SK-N-SH (cell line): ENCODE measurements at regions not wholly inside any gene's neighbourhood (a gene's known extent, or its start where the extent isn't known, plus 50 kb on each side); places are given as distances from the start of the nearest gene placed in this dataset.

Source experiments
- CTCF ChIA-PET: fragments of 300-600, 350-600 bp; formaldehyde crosslinking; extraction: SDS; loops from one replicate; lab custom pipeline; 2021; lab: Yijun Ruan, JAX
- POLR2A ChIA-PET: fragments of 350-600 bp; sonication (Branson Sonifier 250); formaldehyde crosslinking; extraction: SDS; loops from one replicate; lab custom pipeline; 2020; ENCODE audit warnings: antibody characterized with exemption, inconsistent platforms; lab: Yijun Ruan, JAX
- DNase-seq: peaks from one replicate; pipeline ENCODE4 v3.0.0; 2012
- H2AFZ ChIP-seq: fragments of 200-600 bp; sonication (generic); 2 replicates; pipeline ENCODE4 v1.8.1; 2016; ENCODE audit warnings: antibody characterized with exemption, mild to moderate bottlenecking, low read depth
- H3F3A ChIP-seq: fragments of 200-600 bp; sonication (generic); replicated peaks from 2 replicates; pipeline ENCODE3; 2016; ENCODE audit warnings: antibody characterized with exemption, mild to moderate bottlenecking; ENCODE audit not compliant: insufficient read depth
- H3K27ac ChIP-seq, 2 experiments: fragments of 200-500 bp in 1 of 2; fragments of 200-600 bp in 1 of 2; sonication (Bioruptor generic) in 1 of 2; sonication (generic), shearing (Covaris generic) in 1 of 2; 2 replicates each; pipeline versions ENCODE4 v1.5.1 to v1.6.1; 2014 to 2016; ENCODE audit warnings: low read depth in 2 of 2, inconsistent platforms in 1 of 2, low read length in 1 of 2, mild to moderate bottlenecking in 1 of 2, mixed read lengths in 1 of 2
- H3K27me3 ChIP-seq: fragments of 200-600 bp; sonication (generic), shearing (Covaris generic); 2 replicates; pipeline ENCODE4 v1.6.1; 2016; ENCODE audit warnings: mixed run types; ENCODE audit not compliant: insufficient read depth
- H3K36me3 ChIP-seq, 2 experiments: fragments of 200-500 bp in 1 of 2; fragments of 200-600 bp in 1 of 2; sonication (Bioruptor generic) in 1 of 2; sonication (generic) in 1 of 2; replicated peaks in 1 of 2; 2 replicates each; pipeline versions ENCODE3 to v1.5.1; 2014 to 2016; ENCODE audit warnings: low read length in 1 of 2, mild to moderate bottlenecking in 1 of 2; ENCODE audit not compliant: insufficient read depth in 2 of 2, control insufficient read depth in 1 of 2
- H3K4me1 ChIP-seq, 2 experiments: fragments of 200-500 bp in 1 of 2; fragments of 200-600 bp in 1 of 2; sonication (Bioruptor generic) in 1 of 2; sonication (generic), shearing (Covaris generic) in 1 of 2; 2 replicates each; pipeline versions ENCODE4 v1.5.1 to v1.6.1; 2014 to 2016; ENCODE audit warnings: low read depth in 1 of 2, low read length in 1 of 2, mixed run types in 1 of 2; ENCODE audit not compliant: insufficient read depth in 2 of 2, control insufficient read depth in 1 of 2
- H3K4me2 ChIP-seq: fragments of 200-600 bp; sonication (generic), shearing (Covaris generic); 2 replicates; pipeline ENCODE4 v1.6.1; 2017; ENCODE audit warnings: mixed run types
- H3K4me3 ChIP-seq, 2 experiments: fragments of 200-500 bp in 1 of 2; fragments of 200-600 bp in 1 of 2; sonication (Bioruptor generic) in 1 of 2; sonication (generic), shearing (Covaris generic) in 1 of 2; 2 replicates each; pipeline versions ENCODE4 v1.5.1 to v1.8.1; 2014 to 2016; ENCODE audit warnings: low read depth in 2 of 2, inconsistent platforms in 1 of 2, low read length in 1 of 2, mild to moderate bottlenecking in 1 of 2, mixed read lengths in 1 of 2, moderate library complexity in 1 of 2
- H3K79me2 ChIP-seq: fragments of 200-600 bp; sonication (generic); 2 replicates; pipeline ENCODE4 v1.8.1; 2017; ENCODE audit warnings: mild to moderate bottlenecking; ENCODE audit not compliant: insufficient read depth
- H3K9ac ChIP-seq: fragments of 200-600 bp; sonication (generic); 2 replicates; pipeline ENCODE4 v1.6.1; 2017; ENCODE audit warnings: mixed run types
- H3K9me2 ChIP-seq: fragments of 200-600 bp; sonication (generic); 2 replicates; pipeline ENCODE4 v1.6.1; 2017; ENCODE audit warnings: mixed run types
- H3K9me3 ChIP-seq: fragments of 200-600 bp; sonication (generic); 2 replicates; pipeline ENCODE4 v1.6.1; 2017; ENCODE audit warnings: mixed run types, mild to moderate bottlenecking, moderate library complexity
- H4K20me1 ChIP-seq: fragments of 200-600 bp; sonication (generic); 2 replicates; pipeline ENCODE4 v1.6.1; 2017; ENCODE audit warnings: mild to moderate bottlenecking, mixed run types; ENCODE audit not compliant: insufficient read depth
- EP300 ChIP-seq, 2 experiments: IDR thresholded peaks; 2 replicates each; pipeline versions ENCODE4 v1.4.0 to v1.6.1; 2012; ENCODE audit warnings: borderline replicate concordance in 1 of 2, low read depth in 1 of 2, low read length in 1 of 2
- GABPA ChIP-seq: IDR thresholded peaks from 2 replicates; pipeline ENCODE4 v1.4.0; 2012; ENCODE audit warnings: low read depth, mild to moderate bottlenecking
- JUND ChIP-seq: IDR thresholded peaks from 2 replicates; pipeline ENCODE4 v1.4.0; 2012
- MEF2A ChIP-seq: IDR thresholded peaks from 2 replicates; pipeline ENCODE4 v1.4.0; 2012; ENCODE audit warnings: low read depth, borderline replicate concordance
- NFIC ChIP-seq: IDR thresholded peaks from 2 replicates; pipeline ENCODE4 v1.4.0; 2012; ENCODE audit warnings: borderline replicate concordance
- NRF1 ChIP-seq: IDR thresholded peaks from 2 replicates; pipeline ENCODE4 v1.6.1; 2012; ENCODE audit warnings: low read depth, mild to moderate bottlenecking, low read length
- PBX3 ChIP-seq: IDR thresholded peaks from 2 replicates; pipeline ENCODE4; 2012
- POLR2AphosphoS5 ChIP-seq: IDR thresholded peaks from 2 replicates; pipeline ENCODE4 v1.6.1; 2012; ENCODE audit warnings: low read depth, low read length
- RAD21 ChIP-seq: IDR thresholded peaks from 2 replicates; pipeline ENCODE4 v1.6.1; 2012; ENCODE audit warnings: mild to moderate bottlenecking, low read length
- REST ChIP-seq: IDR thresholded peaks from 2 replicates; pipeline ENCODE4 v1.6.1; 2012; ENCODE audit warnings: mild to moderate bottlenecking, low read depth, low read length, moderate library complexity
- RXRA ChIP-seq: IDR thresholded peaks from 2 replicates; pipeline ENCODE4 v1.4.0; 2012; ENCODE audit warnings: low read depth, mild to moderate bottlenecking, borderline replicate concordance
- SMC3 ChIP-seq: IDR thresholded peaks from 2 replicates; pipeline ENCODE4 v1.6.1; 2012; ENCODE audit warnings: low read depth, low read length, improper control_type of control experiment
- TAF1 ChIP-seq: IDR thresholded peaks from 2 replicates; pipeline ENCODE4 v1.6.1; 2012; ENCODE audit warnings: low read depth, mild to moderate bottlenecking, low read length, moderate library complexity, borderline replicate concordance
- TCF12 ChIP-seq: IDR thresholded peaks from 2 replicates; pipeline ENCODE4 v1.4.0; 2012
- TEAD4 ChIP-seq: IDR thresholded peaks from 2 replicates; pipeline ENCODE4 v1.4.0; 2012; ENCODE audit warnings: mild to moderate bottlenecking, borderline replicate concordance; ENCODE audit not compliant: insufficient read depth
- WGBS: methylation state at CpG from one replicate; pipeline ENCODE4 v1.1.6; 2017; ENCODE audit warnings: low lambda C conversion rate; 5-methylcytosine and 5-hydroxymethylcytosine counted together
- TF ChIP-seq, protein P1 (sequence below): IDR thresholded peaks from 2 replicates; pipeline ENCODE4 v1.4.0; 2012; ENCODE audit warnings: low read depth, borderline replicate concordance
- TF ChIP-seq, protein P2 (sequence below): fragments of 200-600 bp; sonication (generic); IDR thresholded peaks from 2 replicates; pipeline ENCODE4 v1.6.1; 2017; ENCODE audit warnings: antibody characterized with exemption, mild to moderate bottlenecking, moderate library complexity

- peaks cover 0 to 15% of the 10 kb centered on the region in 2 experiments; a peak in 3 of 4 replicates for H3K4me1 ChIP-seq
- ChIA-PET CTCF (no interaction called here), POLR2A (no interaction called here)
- H3K27ac ChIP-seq: no peak overlapping the region
- TF ChIP-seq MEF2A: no peak
- no peak for TF ChIP-seq RXRA
- 0 out of 4 replicates have a peak overlapping the region, but pooled peaks of 1 of the 2 experiments have one; percentile 1 for H3K4me3 ChIP-seq
- no peaks in the 10 kb centered on the region for H4K20me1 ChIP-seq
- no peak overlapping the region for H3K9ac ChIP-seq
- no peak overlapping the region for H3K4me2 ChIP-seq
- no peaks in the 10 kb centered on the region for H3K9me2 ChIP-seq
- WGBS: 67% methylated on average over 4 of the region's 4 CpGs
- H3K9me3 ChIP-seq: no peaks in the 10 kb centered on the region
- no peaks in the 10 kb centered on the region for H3K36me3 ChIP-seq
- no peak overlapping the region for H2AFZ ChIP-seq
- H3K79me2 ChIP-seq: no peaks in the 10 kb centered on the region
- no peak for DNase-seq
- peaks cover 21% of the 10 kb centered on the region for H3F3A ChIP-seq
- no peaks in the 10 kb centered on the region for H3K27me3 ChIP-seq
These were observed 293.9 kb downstream of the PDGFC start for GRCh38 chr4:156677656-156678055.

GRCh38 chr4:156677131-156677531 lies 294.5 kb downstream of the PDGFC start:
- peak overlapping the region in 1 of 2 experiments; percentile 21; a peak in 2 of 4 replicates for H3K27ac ChIP-seq
- H3K4me3 ChIP-seq: 0 out of 4 replicates have a peak overlapping the region, but pooled peaks of 1 of the 2 experiments have one; percentile 1
- H3F3A ChIP-seq: peaks cover 27% of the 10 kb centered on the region
- DNase-seq: peak; percentile 22
- no peaks in the 10 kb centered on the region for H3K79me2 ChIP-seq
- H3K9me3 ChIP-seq: no peaks in the 10 kb centered on the region
- TF ChIP-seq TCF12 (peak; percentile 60), NRF1 (no peak), GABPA (no peak), JUND (peak; percentile 47), EP300 (IDR thresholded peaks at IDR 0.05; ENCODE audit: borderline replicate concordance in 1 of 2, low read depth in 1 of 2, low read length in 1 of 2) (peak in 1 of 2 experiments; percentile 41; a peak in 1 of 4 replicates), TAF1 (no peak), NFIC (no peak), RAD21 (peak; percentile 59), PBX3 (peak; percentile 70), REST (no peak), TEAD4 (no peak), SMC3 (peak; percentile 43), POLR2AphosphoS5 (no peak)
- TF ChIP-seq, protein P1, sequence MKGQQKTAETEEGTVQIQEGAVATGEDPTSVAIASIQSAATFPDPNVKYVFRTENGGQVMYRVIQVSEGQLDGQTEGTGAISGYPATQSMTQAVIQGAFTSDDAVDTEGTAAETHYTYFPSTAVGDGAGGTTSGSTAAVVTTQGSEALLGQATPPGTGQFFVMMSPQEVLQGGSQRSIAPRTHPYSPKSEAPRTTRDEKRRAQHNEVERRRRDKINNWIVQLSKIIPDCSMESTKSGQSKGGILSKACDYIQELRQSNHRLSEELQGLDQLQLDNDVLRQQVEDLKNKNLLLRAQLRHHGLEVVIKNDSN: no peak
- TF ChIP-seq, protein P2, sequence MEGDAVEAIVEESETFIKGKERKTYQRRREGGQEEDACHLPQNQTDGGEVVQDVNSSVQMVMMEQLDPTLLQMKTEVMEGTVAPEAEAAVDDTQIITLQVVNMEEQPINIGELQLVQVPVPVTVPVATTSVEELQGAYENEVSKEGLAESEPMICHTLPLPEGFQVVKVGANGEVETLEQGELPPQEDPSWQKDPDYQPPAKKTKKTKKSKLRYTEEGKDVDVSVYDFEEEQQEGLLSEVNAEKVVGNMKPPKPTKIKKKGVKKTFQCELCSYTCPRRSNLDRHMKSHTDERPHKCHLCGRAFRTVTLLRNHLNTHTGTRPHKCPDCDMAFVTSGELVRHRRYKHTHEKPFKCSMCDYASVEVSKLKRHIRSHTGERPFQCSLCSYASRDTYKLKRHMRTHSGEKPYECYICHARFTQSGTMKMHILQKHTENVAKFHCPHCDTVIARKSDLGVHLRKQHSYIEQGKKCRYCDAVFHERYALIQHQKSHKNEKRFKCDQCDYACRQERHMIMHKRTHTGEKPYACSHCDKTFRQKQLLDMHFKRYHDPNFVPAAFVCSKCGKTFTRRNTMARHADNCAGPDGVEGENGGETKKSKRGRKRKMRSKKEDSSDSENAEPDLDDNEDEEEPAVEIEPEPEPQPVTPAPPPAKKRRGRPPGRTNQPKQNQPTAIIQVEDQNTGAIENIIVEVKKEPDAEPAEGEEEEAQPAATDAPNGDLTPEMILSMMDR: peak; percentile 58
- no peaks in the 10 kb centered on the region for H3K27me3 ChIP-seq
- WGBS: 41% methylated on average over 6 of the region's 6 CpGs
- POLR2A ChIA-PET: no interaction called here
- no peaks in the 10 kb centered on the region for H3K9me2 ChIP-seq
- peaks cover 0 to 20% of the 10 kb centered on the region in 2 experiments; a peak in 3 of 4 replicates for H3K4me1 ChIP-seq
- no peak overlapping the region for H3K4me2 ChIP-seq
- no peaks in the 10 kb centered on the region for H3K36me3 ChIP-seq
- no peaks in the 10 kb centered on the region for H4K20me1 ChIP-seq
- CTCF ChIA-PET: no interaction called here
- no peak overlapping the region for H2AFZ ChIP-seq
- H3K9ac ChIP-seq: no peak overlapping the region
